ENCODE measurements at regions not wholly inside any gene's neighbourhood (a gene's known extent, or its start where the extent isn't known, plus 50 kb on each side); places are given as distances from the start of the nearest gene placed in this dataset.

- TF ChIP-seq CTCF (IDR thresholded peaks at IDR 0.05; ENCODE audit: poor library complexity) (no peak), EZH2 (IDR thresholded peaks at IDR 0.05; ENCODE audit: borderline replicate concordance) (no peak)
These were observed 235.2 kb downstream of the PLK2 start for GRCh38 chr5:58224661-58225060.

Data from hepatocyte (in vitro differentiated cells).